Astrocyte of the spinal cord (primary cell): ENCODE measurements at regions not wholly inside any gene's neighbourhood (a gene's known extent, or its start where the extent isn't known, plus 50 kb on each side); places are given as distances from the start of the nearest gene placed in this dataset.
A peak's percentile ranks its signal among the peaks of the same experiment; 100 is the strongest.

Experiments used
- DNase-seq: peaks from one replicate; pipeline ENCODE4 v3.0.0; 2011; ENCODE audit warnings: low read depth, low spot score
- H3K4me3 ChIP-seq: 2 replicates; pipeline ENCODE4 v1.5.1; 2011; ENCODE audit warnings: low read depth, mild to moderate bottlenecking, low read length, moderate library complexity
- CTCF ChIP-seq: IDR thresholded peaks from 2 replicates; pipeline ENCODE4 v1.5.1; 2012; ENCODE audit warnings: low read depth, mild to moderate bottlenecking, low read length, inconsistent platforms
- in situ Hi-C: cut with HindIII; loops from 2 replicates; pipeline ENCODE4 v1.10.0; 2017; ENCODE audit warnings: low sequenced_read_pairs

GRCh38 chr14:40733206-40733605, 873.5 kb upstream of the LRFN5 start:
- in situ Hi-C loops, result no loop called here
- no peak for TF ChIP-seq CTCF
- no peak for DNase-seq
- H3K4me3 ChIP-seq, result no peak overlapping the region

GRCh38 chr14:40727107-40727506, 879.6 kb upstream of the LRFN5 start:
- H3K4me3 ChIP-seq, result no peak overlapping the region
- in situ Hi-C loops, result no loop called here
- no peak for DNase-seq
- no peak for TF ChIP-seq CTCF

GRCh38 chr14:40713387-40713786, 893.3 kb upstream of the LRFN5 start:
- no peak for TF ChIP-seq CTCF
- in situ Hi-C loops, result no loop called here
- no peak for DNase-seq
- H3K4me3 ChIP-seq, result no peak overlapping the region

GRCh38 chr14:40697231-40697630, 909.4 kb upstream of the LRFN5 start:
- peak; percentile 0 for DNase-seq
- no peak for TF ChIP-seq CTCF
- in situ Hi-C loops, result no loop called here
- H3K4me3 ChIP-seq, result no peak overlapping the region

GRCh38 chr14:40694023-40694422, 912.7 kb upstream of the LRFN5 start:
- in situ Hi-C loops, result no loop called here
- no peak for DNase-seq
- no peak overlapping the region for H3K4me3 ChIP-seq
- no peak for TF ChIP-seq CTCF

- no peak overlapping the region for H3K4me3 ChIP-seq
- in situ Hi-C loops, result no loop called here
- no peak for DNase-seq
- TF ChIP-seq CTCF, result no peak
Observed at GRCh38 chr14:40691066-40691465, 915.6 kb upstream of the LRFN5 start.

- no peak overlapping the region for H3K4me3 ChIP-seq
- in situ Hi-C loops, result no loop called here
Observed at GRCh38 chr14:40685764-40686163, 920.9 kb upstream of the LRFN5 start.

More at GRCh38 chr14:40685764-40686163, 920.9 kb upstream of the LRFN5 start:
- no peak for TF ChIP-seq CTCF
- DNase-seq, result no peak
